Body of pancreas (tissue), 4 donors: ENCODE measurements at regions not wholly inside any gene's neighbourhood (a gene's known extent, or its start where the extent isn't known, plus 50 kb on each side); places are given as distances from the start of the nearest gene placed in this dataset.
A peak's percentile ranks its signal among the peaks of the same experiment; 100 is the strongest.

Experiments
- ATAC-seq: fragments of 150-250 bp; one replicate; pipeline ENCODE4 v1.9.1; 2016
- DNase-seq, 4 donors: peaks; one replicate each; pipeline ENCODE4 v3.0.0-alpha.2; 2019
- H3K27ac ChIP-seq, 4 donors: fragments of 200-600 bp; sonication (generic); 1 replicate in 3 of 4; 2 replicates in 1 of 4; pipeline versions ENCODE4 v1.5.1 to v1.6.1; 2016 to 2019; ENCODE audit warnings: mild to moderate bottlenecking in 1 of 4, mixed read lengths in 1 of 4, moderate library complexity in 1 of 4
- H3K27me3 ChIP-seq, 2 donors: fragments of 200-600 bp; sonication (generic); one replicate each; pipeline ENCODE4 v1.6.0; 2016; ENCODE audit warnings: mild to moderate bottlenecking in 1 of 2
- H3K36me3 ChIP-seq, 2 donors: fragments of 200-600 bp; sonication (generic); replicated peaks in 1 of 2; 2 replicates each; pipeline ENCODE4 v1.5.1; 2016; ENCODE audit warnings: low read depth in 2 of 2; ENCODE audit not compliant: insufficient read depth in 1 of 2
- H3K4me1 ChIP-seq: fragments of 200-600 bp; sonication (generic); one replicate; pipeline ENCODE4 v1.6.0; 2016
- H3K4me3 ChIP-seq, 2 donors: fragments of 200-600 bp; sonication (generic); 1 replicate in 1 of 2; 2 replicates in 1 of 2; pipeline ENCODE4 v1.5.1; 2016 to 2019
- H3K9me3 ChIP-seq, 3 donors: fragments of 200-600 bp; sonication (generic); 1 replicate in 2 of 3; 2 replicates in 1 of 3; pipeline ENCODE4 v1.5.1; 2016
- CTCF ChIP-seq, 7 experiments: fragments of 450-650 bp in 4 of 7; fragments of 200-600 bp in 3 of 7; sonication (generic) in 3 of 7; IDR thresholded peaks; one replicate each; pipeline ENCODE4 v1.5.1; 2016 to 2019; ENCODE audit warnings: antibody characterized with exemption in 7 of 7
- POLR2A ChIP-seq, 3 donors: fragments of 450-650 bp; IDR thresholded peaks; one replicate each; pipeline ENCODE4 v1.6.1; 2016; ENCODE audit warnings: antibody characterized with exemption in 3 of 3, mild to moderate bottlenecking in 2 of 3
- WGBS, 2 donors: methylation state at CpG; one replicate each; pipeline ENCODE4 v1.1.5; 2017; 5-methylcytosine and 5-hydroxymethylcytosine counted together
- intact Hi-C: fragments of 100-400 bp; cut with DNase I; formaldehyde crosslinking; loops from one replicate; pipeline ENCODE4 v1.15.1; 2023

DNA sequence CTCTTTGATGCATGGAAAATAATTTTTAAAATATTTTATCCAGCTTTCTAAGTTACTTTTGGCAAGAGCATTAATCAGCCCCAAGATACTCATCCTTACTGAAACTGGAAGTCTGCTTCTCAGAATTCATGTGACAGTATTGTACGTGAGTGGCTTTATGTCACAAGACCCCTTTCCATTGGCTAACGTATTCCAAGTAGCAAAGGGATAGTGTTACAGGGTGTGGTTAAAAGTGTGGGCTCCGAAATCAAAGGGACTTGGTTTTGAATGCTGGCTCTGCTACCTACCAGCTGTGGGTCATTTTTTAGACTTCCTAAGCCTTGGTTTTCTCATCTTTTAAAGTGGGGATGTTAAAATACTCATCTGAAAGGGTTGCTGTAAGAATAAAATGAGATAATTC, 91.7 kb downstream of the RHOU start:
- DNase-seq (no peak), ATAC-seq (no peak)
- no peaks in the 10 kb centered on the region for H3K36me3 ChIP-seq
- TF ChIP-seq POLR2A (IDR thresholded peaks at IDR 0.05) (no peak), CTCF (IDR thresholded peaks at IDR 0.05) (no peak)
- H3K9me3 ChIP-seq, result no peaks in the 10 kb centered on the region
- no peak overlapping the region for H3K27ac ChIP-seq
- peaks cover 34% of the 10 kb centered on the region for H3K4me1 ChIP-seq
- no peaks in the 10 kb centered on the region for H3K27me3 ChIP-seq
- H3K4me3 ChIP-seq, result no peak overlapping the region
- intact Hi-C loops, result no loop called here
- 72 to 78% methylated on average over 3 of the region's 3 CpGs for WGBS, 2 donors

DNA sequence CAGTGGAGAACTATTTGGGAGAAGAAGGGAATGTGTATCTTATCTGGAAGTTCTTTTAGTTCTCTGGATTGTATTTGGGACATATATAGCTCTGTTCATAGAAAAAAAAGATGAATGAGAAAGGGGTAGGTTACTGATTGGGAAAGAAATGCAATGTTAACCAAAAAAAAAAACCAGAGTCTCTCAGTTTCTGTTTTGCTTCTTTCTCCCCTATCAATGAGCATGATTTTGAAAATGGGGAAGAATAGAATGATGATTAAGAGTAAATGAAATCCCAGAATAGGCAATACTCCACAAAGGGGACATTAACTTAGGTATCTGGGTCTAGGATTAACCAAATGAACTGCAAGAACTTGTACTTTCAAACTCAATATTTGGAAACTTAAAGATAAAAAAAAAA, 92.9 kb downstream of the RHOU start:
- no peak for TF ChIP-seq CTCF (IDR thresholded peaks at IDR 0.05)
- no peak for TF ChIP-seq POLR2A (IDR thresholded peaks at IDR 0.05)

GRCh38 chr1:228830185-228830953, 95.1 kb downstream of the RHOU start:
- Histone ChIP-seq H3K9me3 (no peaks in the 10 kb centered on the region), H3K36me3 (no peaks in the 10 kb centered on the region), H3K4me3 (no peak overlapping the region), H3K27ac (peak overlapping the region; percentile 65 to 83 (median 75)), H3K27me3 (no peaks in the 10 kb centered on the region), H3K4me1 (peaks cover 34% of the 10 kb centered on the region)
- DNase-seq (peak; percentile 89 to 97 (median 91)), ATAC-seq (peak; percentile 95)
- 36 to 69% methylated on average over 10 to 14 of the region's 14 CpGs for WGBS, 2 donors
- TF ChIP-seq POLR2A (IDR thresholded peaks at IDR 0.05), result peak in 1 of 3 donors; percentile 29
- TF ChIP-seq CTCF (IDR thresholded peaks at IDR 0.05), result peak in 4 of 7 experiments; percentile 40 to 47 (median 43)
- intact Hi-C loops, result no loop called here

More for the DNA sequence above, 92.9 kb downstream of the RHOU start:
- Histone ChIP-seq H3K4me1 (peaks cover 34% of the 10 kb centered on the region), H3K9me3 (no peaks in the 10 kb centered on the region), H3K27me3 (no peaks in the 10 kb centered on the region), H3K27ac (no peak overlapping the region), H3K36me3 (no peaks in the 10 kb centered on the region), H3K4me3 (no peak overlapping the region)
- intact Hi-C loops, result no loop called here
- ATAC-seq (no peak), DNase-seq (no peak)

DNA sequence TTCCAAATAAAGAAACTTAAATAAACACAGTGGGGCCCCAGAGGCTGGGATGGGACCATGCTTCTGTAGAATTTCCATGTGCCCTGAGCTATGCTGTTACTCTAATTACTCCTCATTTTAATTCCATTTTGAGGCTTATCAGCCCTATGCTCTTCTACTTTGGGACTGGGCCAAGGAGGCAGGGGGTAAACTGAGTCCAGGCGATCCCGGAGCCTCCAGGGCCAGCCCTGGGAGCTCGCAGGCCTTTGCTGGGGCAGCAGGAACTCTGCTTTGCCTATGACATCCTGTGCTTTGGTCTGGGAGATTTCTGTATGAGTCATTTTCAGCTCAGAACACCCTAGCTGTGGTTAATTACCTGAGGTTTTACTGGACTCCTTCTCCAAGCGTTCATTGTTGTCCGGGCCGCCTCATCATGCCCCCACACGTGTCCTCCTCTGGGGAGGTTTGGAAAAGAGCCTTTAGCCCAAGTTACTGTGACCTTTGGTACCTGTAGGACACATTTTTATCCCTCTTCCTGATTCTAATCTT, 95.7 kb downstream of the RHOU start:
- intact Hi-C loops, result no loop called here
- WGBS, 2 donors, result 33 to 54% methylated on average over 4 to 7 of the region's 7 CpGs
- TF ChIP-seq CTCF (IDR thresholded peaks at IDR 0.05), result peak in 1 of 7 experiments; percentile 22
- TF ChIP-seq POLR2A (IDR thresholded peaks at IDR 0.05), result no peak
- no peak overlapping the region for H3K4me3 ChIP-seq
- H3K4me1 ChIP-seq, result peaks cover 37% of the 10 kb centered on the region
- no peaks in the 10 kb centered on the region for H3K9me3 ChIP-seq
- H3K27ac ChIP-seq, result peak overlapping the region; percentile 65 to 83 (median 75)
- DNase-seq (peak in 3 of 4 donors; percentile 25 to 47 (median 38)), ATAC-seq (peak; percentile 53)
- H3K27me3 ChIP-seq, result no peaks in the 10 kb centered on the region
- no peaks in the 10 kb centered on the region for H3K36me3 ChIP-seq
